ENCODE measurements at regions not wholly inside any gene's neighbourhood (a gene's known extent, or its start where the extent isn't known, plus 50 kb on each side); places are given as distances from the start of the nearest gene placed in this dataset.

GRCh38 chr14:53355581-53356112 lies 202.5 kb upstream of the DDHD1 start:
- peak; percentile 86 for DNase-seq (ENCODE audit: low read depth)

- DNase-seq (ENCODE audit: low read depth), result no peak
Observed at GRCh38 chr14:53354336-53354735, 201.2 kb upstream of the DDHD1 start.

- DNase-seq (ENCODE audit: low read depth), result no peak
Observed at GRCh38 chr14:53350866-53351265, 197.7 kb upstream of the DDHD1 start.

- no peak for DNase-seq (ENCODE audit: low read depth)
Observed at GRCh38 chr14:53350429-53350828, 197.3 kb upstream of the DDHD1 start.

GRCh38 chr14:53346988-53347387 lies 193.9 kb upstream of the DDHD1 start:
- DNase-seq (ENCODE audit: low read depth), result no peak

DNA sequence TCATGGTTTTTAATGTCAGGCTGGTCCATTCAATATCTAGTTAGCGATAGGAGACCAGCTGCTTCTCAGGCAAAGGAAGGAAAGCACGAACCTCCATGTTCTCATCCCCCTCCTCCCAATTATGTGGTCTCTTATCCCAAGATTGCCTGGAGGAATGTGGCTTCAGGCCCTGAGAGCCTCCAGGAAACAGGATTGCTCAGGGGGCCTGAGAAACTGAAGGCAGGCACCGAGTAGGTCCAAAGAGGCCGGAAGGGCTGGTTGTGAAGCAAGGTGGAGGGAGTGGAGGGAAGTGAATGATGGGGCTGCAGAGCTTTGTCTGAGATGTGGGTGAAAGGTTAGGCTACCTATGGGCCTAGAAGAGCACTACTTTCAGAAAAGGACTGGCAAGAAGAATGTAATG lies 188.2 kb upstream of the DDHD1 start:
- DNase-seq (ENCODE audit: low read depth), result no peak

- DNase-seq (ENCODE audit: low read depth), result peak; percentile 76
Observed at GRCh38 chr14:53338192-53338591, 185.1 kb upstream of the DDHD1 start.

DNA sequence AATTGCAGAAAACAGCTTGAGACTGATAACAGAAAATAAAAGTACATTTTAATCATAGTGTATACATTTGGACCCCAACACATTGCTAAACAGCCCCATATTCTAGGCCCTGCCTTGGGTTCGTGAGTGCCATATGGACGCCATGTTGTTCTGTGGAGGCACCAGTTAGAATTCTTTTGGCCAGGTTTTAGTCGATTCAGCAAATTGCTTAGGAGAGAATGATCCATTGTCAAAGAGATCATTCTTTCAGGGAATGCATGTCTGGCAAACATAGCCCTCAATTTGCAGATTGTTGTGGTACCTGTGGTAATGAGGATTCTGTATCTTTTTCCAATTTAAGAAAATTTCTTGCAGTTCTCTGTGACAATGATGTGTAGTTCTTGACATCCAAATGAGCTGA lies 183.6 kb upstream of the DDHD1 start:
- no peak for DNase-seq (ENCODE audit: low read depth)

DNA sequence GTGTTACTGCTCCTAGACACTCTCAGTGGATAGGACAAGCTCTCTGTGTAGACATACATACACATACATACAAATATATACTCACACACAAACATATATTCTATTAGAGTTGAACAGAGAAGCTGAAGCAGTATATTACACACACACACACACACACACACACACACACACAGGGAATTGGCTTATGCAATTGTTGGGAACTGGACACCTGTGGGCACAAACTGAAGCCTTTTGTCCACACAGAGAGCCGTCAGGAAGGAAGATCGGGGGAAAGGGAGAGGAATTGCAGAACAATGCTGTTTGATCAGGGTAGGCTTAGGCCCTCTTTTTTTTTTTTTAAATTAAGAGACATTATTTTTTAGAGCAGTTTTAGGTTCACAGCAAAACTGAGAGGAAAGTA lies 180.7 kb upstream of the DDHD1 start:
- no peak for DNase-seq (ENCODE audit: low read depth)

- peak; percentile 34 for DNase-seq (ENCODE audit: low read depth)
Observed at GRCh38 chr14:53331921-53332320, 178.8 kb upstream of the DDHD1 start.

- peak; percentile 53 for DNase-seq (ENCODE audit: low read depth)
Observed at GRCh38 chr14:53331247-53331646, 178.1 kb upstream of the DDHD1 start.

DNA sequence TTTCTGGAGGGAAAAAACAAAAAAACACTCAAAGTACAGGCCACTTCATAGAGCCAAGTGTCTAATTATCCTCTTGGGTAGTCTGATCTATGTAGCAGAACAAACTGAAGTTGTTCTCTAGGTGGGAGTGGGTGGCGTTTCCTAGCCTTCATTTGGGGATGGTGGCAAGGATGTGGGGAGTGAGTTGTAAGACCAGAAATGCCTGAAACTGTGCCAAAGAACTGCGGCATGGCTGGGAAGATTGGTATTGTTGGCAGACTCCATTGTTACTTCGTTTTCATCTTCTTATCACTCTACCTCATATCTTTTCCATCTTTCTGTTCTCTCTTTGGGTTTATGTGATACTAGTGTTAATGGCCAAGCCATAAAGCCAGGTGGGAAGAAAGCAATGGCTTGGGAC lies 177.3 kb upstream of the DDHD1 start:
- no peak for DNase-seq (ENCODE audit: low read depth)

- DNase-seq (ENCODE audit: low read depth), result no peak
Observed at GRCh38 chr14:53328841-53329240, 175.7 kb upstream of the DDHD1 start.

- DNase-seq (ENCODE audit: low read depth), result peak; percentile 75
Observed at GRCh38 chr14:53327716-53328115, 174.6 kb upstream of the DDHD1 start.

- no peak for DNase-seq (ENCODE audit: low read depth)
Observed at GRCh38 chr14:53325176-53325806, 172.2 kb upstream of the DDHD1 start.

GRCh38 chr14:53316504-53316903 lies 163.4 kb upstream of the DDHD1 start:
- DNase-seq (ENCODE audit: low read depth), result no peak

DNA sequence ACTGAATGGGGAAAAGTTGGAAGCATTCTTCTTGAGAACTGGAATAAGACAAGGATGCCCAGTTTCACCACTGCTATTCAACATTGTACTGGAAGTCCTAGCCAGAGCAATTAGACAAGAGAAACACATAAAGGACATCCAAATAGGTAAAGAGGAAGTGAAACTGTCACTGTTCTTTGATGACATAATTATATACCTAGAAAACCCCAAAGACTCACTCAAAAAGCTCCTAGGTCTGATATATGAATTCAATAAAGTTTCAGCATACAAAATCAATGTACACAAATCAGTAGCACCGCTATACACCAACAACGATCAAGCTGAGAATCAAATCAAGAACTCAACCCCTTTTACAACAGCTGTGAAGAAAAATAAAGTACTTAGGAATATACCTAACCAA lies 157.3 kb upstream of the DDHD1 start:
- no peak for DNase-seq (ENCODE audit: low read depth)

GRCh38 chr14:53306911-53307310 lies 153.8 kb upstream of the DDHD1 start:
- DNase-seq (ENCODE audit: low read depth), result peak; percentile 81

DNA sequence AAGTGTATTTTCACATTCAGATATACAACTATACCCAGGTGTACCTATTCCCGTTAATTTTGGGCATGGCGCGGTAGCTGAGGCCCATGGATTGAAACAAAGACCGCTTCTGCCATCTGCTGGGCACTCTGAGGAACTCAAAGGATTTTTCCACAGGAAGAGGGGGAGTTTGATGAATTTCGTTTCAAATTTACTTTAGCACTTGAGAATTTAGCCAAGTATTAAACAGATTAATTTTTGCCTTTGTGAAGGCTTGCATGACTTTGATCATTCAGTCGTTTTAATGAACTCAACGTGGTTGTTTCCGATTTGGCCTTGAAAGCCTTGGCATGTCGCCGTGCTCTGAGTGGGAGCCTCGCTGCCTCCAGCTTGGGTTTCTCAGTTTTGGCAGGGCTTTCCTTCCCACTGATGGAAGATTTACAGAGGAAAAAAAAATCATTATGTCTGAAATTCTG lies 153.2 kb upstream of the DDHD1 start:
- peak; percentile 57 for DNase-seq (ENCODE audit: low read depth)

DNA sequence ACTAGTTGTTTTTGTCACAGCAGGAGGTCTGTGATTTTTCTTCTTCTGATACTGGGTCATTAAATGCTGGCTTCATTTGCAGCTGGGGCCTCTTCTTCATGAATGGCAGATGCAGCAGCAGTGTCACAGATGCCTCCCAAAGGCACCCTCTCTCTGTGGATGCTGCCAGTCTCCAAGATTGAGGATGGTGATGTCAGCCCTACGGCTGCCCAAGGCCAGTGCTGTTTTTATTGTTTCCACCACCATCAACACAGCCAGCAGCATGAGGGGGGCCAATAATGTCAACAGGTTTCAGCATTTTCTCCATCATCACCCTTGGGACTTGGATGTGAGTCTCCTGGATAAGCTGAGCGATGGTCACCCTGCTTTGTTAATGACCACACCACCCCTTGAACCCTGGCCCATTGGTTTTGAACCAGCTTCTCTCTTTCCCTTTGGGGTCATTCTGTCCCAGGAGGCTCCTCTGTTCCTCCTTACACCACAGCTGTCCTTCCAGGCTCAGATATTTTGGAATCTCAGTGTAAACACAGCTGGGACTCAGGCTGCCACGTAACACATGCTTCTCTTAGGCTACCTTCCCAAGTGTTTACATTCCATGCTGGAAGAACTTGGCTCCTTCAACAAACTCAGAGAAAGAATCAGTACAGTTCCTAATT lies 151.7 kb upstream of the DDHD1 start:
- no peak for DNase-seq (ENCODE audit: low read depth)

GRCh38 chr14:53295985-53296582 lies 143.0 kb upstream of the DDHD1 start:
- DNase-seq (ENCODE audit: low read depth), result peak; percentile 30

- peak; percentile 58 for DNase-seq (ENCODE audit: low read depth)
Observed at GRCh38 chr14:53295372-53295771, 142.2 kb upstream of the DDHD1 start.

DNA sequence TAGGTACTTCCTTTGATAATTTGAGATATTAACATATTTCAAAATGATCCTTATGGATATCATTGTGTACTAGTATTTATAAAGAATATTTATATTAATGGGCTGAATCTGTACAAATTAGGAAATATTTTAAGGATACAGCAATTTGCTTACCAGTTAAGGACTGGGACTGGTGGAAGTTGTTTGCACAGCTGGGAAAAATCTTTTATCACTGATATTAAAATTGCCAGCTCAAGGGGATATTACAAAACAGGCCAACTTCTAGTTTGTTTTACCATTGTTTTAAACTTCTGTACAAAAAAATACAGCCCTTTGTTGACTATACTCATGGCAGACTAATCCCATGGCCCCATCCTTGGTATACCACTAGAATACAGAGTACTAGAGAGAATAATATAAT lies 133.2 kb upstream of the DDHD1 start:
- DNase-seq (ENCODE audit: low read depth), result no peak
